ENCODE measurements at regions not wholly inside any gene's neighbourhood (a gene's known extent, or its start where the extent isn't known, plus 50 kb on each side); places are given as distances from the start of the nearest gene placed in this dataset.

DNA sequence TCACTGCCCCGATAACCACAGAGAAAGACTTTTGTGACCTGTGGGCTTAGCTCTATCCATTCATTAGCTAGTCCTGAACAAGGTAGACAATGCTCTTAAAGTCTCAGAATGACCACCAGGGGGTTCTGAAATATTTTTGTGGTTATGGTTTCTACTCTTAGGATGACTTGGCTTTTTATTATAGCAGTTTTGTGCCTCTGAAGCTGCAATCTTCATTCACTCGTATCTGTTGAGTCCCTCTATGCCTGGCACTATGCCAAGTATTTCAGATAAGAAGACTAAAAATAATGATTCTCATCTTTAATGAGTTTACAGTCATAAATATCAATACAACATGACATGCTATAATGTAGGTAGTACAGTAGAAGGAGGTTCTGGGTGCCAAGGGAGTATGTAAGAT is 130.8 kb upstream of the TRHDE start:
- Mint-ChIP-seq H3K36me3 (peaks cover 3% of the 10 kb centered on the region), H3K27ac (no peak overlapping the region), H3K27me3 (ENCODE audit: low read depth) (no peaks in the 10 kb centered on the region; the same call in 1 of the 2 replicates), H3K4me3 (no peak overlapping the region), H3K9me3 (peaks cover 29% of the 10 kb centered on the region), H3K4me1 (peaks cover 22% of the 10 kb centered on the region)
- ATAC-seq: peak; percentile 49; the same call in 1 of the 2 replicates
- ChIA-PET POLR2A (no interaction called here), CTCF (interaction anchor here (0.6 to 1.2 kb wide), 4 partner anchors 9 to 171 kb away, joined by 3 to 5 read pairs (median 3); no protein-coding TSS in a partner anchor)
- no peak for TF ChIP-seq EMX1 (CRISPR knock-in tag; IDR thresholded peaks at IDR 0.05)
- no peak for TF ChIP-seq ZNF121 (CRISPR knock-in tag; IDR thresholded peaks at IDR 0.05)
- TF ChIP-seq ATF1 (CRISPR knock-in tag; IDR thresholded peaks at IDR 0.05): no peak
- no peak for TF ChIP-seq TP53 (CRISPR knock-in tag; IDR thresholded peaks at IDR 0.05)
- TF ChIP-seq ESRRA (CRISPR knock-in tag; IDR thresholded peaks at IDR 0.05; ENCODE audit: borderline replicate concordance): no peak
- TF ChIP-seq MXD4 (CRISPR knock-in tag; IDR thresholded peaks at IDR 0.05; ENCODE audit: borderline replicate concordance): no peak
- TF ChIP-seq GABPB1 (CRISPR knock-in tag; IDR thresholded peaks at IDR 0.05): no peak
- TF ChIP-seq, protein P1, sequence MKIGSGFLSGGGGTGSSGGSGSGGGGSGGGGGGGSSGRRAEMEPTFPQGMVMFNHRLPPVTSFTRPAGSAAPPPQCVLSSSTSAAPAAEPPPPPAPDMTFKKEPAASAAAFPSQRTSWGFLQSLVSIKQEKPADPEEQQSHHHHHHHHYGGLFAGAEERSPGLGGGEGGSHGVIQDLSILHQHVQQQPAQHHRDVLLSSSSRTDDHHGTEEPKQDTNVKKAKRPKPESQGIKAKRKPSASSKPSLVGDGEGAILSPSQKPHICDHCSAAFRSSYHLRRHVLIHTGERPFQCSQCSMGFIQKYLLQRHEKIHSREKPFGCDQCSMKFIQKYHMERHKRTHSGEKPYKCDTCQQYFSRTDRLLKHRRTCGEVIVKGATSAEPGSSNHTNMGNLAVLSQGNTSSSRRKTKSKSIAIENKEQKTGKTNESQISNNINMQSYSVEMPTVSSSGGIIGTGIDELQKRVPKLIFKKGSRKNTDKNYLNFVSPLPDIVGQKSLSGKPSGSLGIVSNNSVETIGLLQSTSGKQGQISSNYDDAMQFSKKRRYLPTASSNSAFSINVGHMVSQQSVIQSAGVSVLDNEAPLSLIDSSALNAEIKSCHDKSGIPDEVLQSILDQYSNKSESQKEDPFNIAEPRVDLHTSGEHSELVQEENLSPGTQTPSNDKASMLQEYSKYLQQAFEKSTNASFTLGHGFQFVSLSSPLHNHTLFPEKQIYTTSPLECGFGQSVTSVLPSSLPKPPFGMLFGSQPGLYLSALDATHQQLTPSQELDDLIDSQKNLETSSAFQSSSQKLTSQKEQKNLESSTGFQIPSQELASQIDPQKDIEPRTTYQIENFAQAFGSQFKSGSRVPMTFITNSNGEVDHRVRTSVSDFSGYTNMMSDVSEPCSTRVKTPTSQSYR (CRISPR knock-in tag; IDR thresholded peaks at IDR 0.05): no peak
- TF ChIP-seq, protein P2, sequence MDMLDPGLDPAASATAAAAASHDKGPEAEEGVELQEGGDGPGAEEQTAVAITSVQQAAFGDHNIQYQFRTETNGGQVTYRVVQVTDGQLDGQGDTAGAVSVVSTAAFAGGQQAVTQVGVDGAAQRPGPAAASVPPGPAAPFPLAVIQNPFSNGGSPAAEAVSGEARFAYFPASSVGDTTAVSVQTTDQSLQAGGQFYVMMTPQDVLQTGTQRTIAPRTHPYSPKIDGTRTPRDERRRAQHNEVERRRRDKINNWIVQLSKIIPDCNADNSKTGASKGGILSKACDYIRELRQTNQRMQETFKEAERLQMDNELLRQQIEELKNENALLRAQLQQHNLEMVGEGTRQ (CRISPR knock-in tag; IDR thresholded peaks at IDR 0.05): no peak
- TF ChIP-seq NR3C1 (CRISPR knock-in tag; conservative IDR thresholded peaks at IDR 0.05; ENCODE audit: low read depth): no peak
- TF ChIP-seq, protein P3, sequence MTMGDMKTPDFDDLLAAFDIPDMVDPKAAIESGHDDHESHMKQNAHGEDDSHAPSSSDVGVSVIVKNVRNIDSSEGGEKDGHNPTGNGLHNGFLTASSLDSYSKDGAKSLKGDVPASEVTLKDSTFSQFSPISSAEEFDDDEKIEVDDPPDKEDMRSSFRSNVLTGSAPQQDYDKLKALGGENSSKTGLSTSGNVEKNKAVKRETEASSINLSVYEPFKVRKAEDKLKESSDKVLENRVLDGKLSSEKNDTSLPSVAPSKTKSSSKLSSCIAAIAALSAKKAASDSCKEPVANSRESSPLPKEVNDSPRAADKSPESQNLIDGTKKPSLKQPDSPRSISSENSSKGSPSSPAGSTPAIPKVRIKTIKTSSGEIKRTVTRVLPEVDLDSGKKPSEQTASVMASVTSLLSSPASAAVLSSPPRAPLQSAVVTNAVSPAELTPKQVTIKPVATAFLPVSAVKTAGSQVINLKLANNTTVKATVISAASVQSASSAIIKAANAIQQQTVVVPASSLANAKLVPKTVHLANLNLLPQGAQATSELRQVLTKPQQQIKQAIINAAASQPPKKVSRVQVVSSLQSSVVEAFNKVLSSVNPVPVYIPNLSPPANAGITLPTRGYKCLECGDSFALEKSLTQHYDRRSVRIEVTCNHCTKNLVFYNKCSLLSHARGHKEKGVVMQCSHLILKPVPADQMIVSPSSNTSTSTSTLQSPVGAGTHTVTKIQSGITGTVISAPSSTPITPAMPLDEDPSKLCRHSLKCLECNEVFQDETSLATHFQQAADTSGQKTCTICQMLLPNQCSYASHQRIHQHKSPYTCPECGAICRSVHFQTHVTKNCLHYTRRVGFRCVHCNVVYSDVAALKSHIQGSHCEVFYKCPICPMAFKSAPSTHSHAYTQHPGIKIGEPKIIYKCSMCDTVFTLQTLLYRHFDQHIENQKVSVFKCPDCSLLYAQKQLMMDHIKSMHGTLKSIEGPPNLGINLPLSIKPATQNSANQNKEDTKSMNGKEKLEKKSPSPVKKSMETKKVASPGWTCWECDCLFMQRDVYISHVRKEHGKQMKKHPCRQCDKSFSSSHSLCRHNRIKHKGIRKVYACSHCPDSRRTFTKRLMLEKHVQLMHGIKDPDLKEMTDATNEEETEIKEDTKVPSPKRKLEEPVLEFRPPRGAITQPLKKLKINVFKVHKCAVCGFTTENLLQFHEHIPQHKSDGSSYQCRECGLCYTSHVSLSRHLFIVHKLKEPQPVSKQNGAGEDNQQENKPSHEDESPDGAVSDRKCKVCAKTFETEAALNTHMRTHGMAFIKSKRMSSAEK (CRISPR knock-in tag; IDR thresholded peaks at IDR 0.05; ENCODE audit: borderline replicate concordance): no peak
- TF ChIP-seq FOXK1 (CRISPR knock-in tag; IDR thresholded peaks at IDR 0.05): no peak
- no peak for TF ChIP-seq AFF4 (CRISPR knock-in tag; IDR thresholded peaks at IDR 0.05; ENCODE audit: borderline replicate concordance)
- no peak for TF ChIP-seq CREB1 (CRISPR knock-in tag; IDR thresholded peaks at IDR 0.05)
- TF ChIP-seq JAZF1 (CRISPR knock-in tag; IDR thresholded peaks at IDR 0.05): no peak
- no peak for TF ChIP-seq ZMAT4 (CRISPR knock-in tag; IDR thresholded peaks at IDR 0.05)
- no peak for DNase-seq (ENCODE audit: low spot score)

All from WTC11 (cell line).